ENCODE measurements at regions not wholly inside any gene's neighbourhood (a gene's known extent, or its start where the extent isn't known, plus 50 kb on each side); places are given as distances from the start of the nearest gene placed in this dataset.

- TF ChIP-seq TP53 (CRISPR knock-in tag; IDR thresholded peaks at IDR 0.05) = no peak
- TF ChIP-seq MAFK (IDR thresholded peaks at IDR 0.05; ENCODE audit: partially characterized antibody) = no peak
- TF ChIP-seq CTCF (IDR thresholded peaks at IDR 0.05) = no peak
- no peak for TF ChIP-seq CHD4 (IDR thresholded peaks at IDR 0.05; ENCODE audit: borderline replicate concordance)
- no peak for TF ChIP-seq HMGXB4 (CRISPR knock-in tag; IDR thresholded peaks at IDR 0.05; ENCODE audit: borderline replicate concordance)
- no peak for TF ChIP-seq CEBPB (IDR thresholded peaks at IDR 0.05)
Measured at GRCh38 chr2:8006181-8006580, 675.7 kb upstream of the ID2 start.
